Gastrocnemius medialis (tissue), 4 donors: ENCODE measurements at regions not wholly inside any gene's neighbourhood (a gene's known extent, or its start where the extent isn't known, plus 50 kb on each side); places are given as distances from the start of the nearest gene placed in this dataset.

Source experiments
- ATAC-seq, 2 donors: fragments of 150-250 bp; one replicate each; pipeline ENCODE4 v1.9.1; 2016
- DNase-seq, 2 donors: peaks; one replicate each; pipeline ENCODE4 v3.0.0-alpha.2; 2019
- H3K27ac ChIP-seq, 4 donors: fragments of 200-600 bp; sonication (generic); 1 replicate in 1 of 4; 2 replicates in 3 of 4; pipeline ENCODE4 v1.5.1; 2016 to 2018; ENCODE audit warnings: mild to moderate bottlenecking in 2 of 4, moderate library complexity in 1 of 4
- H3K27me3 ChIP-seq, 3 donors: fragments of 200-600 bp; sonication (generic) in 2 of 3; 1 replicate in 1 of 3; 2 replicates in 2 of 3; pipeline versions ENCODE4 v1.5.1 to v1.6.0; 2016 to 2019; ENCODE audit warnings: mild to moderate bottlenecking in 1 of 3, moderate library complexity in 1 of 3
- H3K36me3 ChIP-seq, 2 donors: fragments of 200-600 bp; sonication (generic) in 1 of 2; one replicate each; pipeline ENCODE4 v1.5.1; 2017 to 2018
- H3K4me1 ChIP-seq, 2 donors: fragments of 200-600 bp; sonication (generic) in 1 of 2; one replicate each; pipeline ENCODE4 v1.5.1; 2016 to 2017; ENCODE audit warnings: mild to moderate bottlenecking in 2 of 2
- H3K4me3 ChIP-seq, 4 donors: fragments of 200-600 bp; sonication (generic) in 3 of 4; 1 replicate in 1 of 4; 2 replicates in 3 of 4; pipeline ENCODE4 v1.5.1; 2016 to 2019; ENCODE audit warnings: mild to moderate bottlenecking in 2 of 4
- H3K9me3 ChIP-seq, 3 donors: fragments of 200-600 bp; sonication (generic) in 2 of 3; 1 replicate in 1 of 3; 2 replicates in 2 of 3; pipeline ENCODE4 v1.5.1; 2016 to 2019
- CTCF ChIP-seq, 5 experiments: fragments of 450-650 bp in 3 of 5; fragments of 200-600 bp in 2 of 5; sonication (generic) in 2 of 5; IDR thresholded peaks in 4 of 5; conservative IDR thresholded peaks in 1 of 5; 1 replicate in 4 of 5; 2 replicates in 1 of 5; pipeline ENCODE4 v1.5.1; 2016 to 2019; ENCODE audit warnings: antibody characterized with exemption in 5 of 5, mild to moderate bottlenecking in 3 of 5, moderate library complexity in 3 of 5
- POLR2A ChIP-seq, 2 donors: fragments of 450-650 bp; IDR thresholded peaks; one replicate each; pipeline ENCODE4 v1.6.1; 2017; ENCODE audit warnings: antibody characterized with exemption in 2 of 2, mild to moderate bottlenecking in 2 of 2, moderate library complexity in 2 of 2
- in situ Hi-C, 4 donors: fragments of 200-750 bp; cut with MboI; loops; one replicate each; pipeline versions ENCODE4 v1.15.0 to v1.8.0; 2017; ENCODE audit warnings: low sequenced_read_pairs in 4 of 4
- intact Hi-C: fragments of 100-400 bp; cut with DNase I; formaldehyde crosslinking; loops from one replicate; pipeline ENCODE4 v1.15.1; 2023; ENCODE audit warnings: low total_unique reads

DNA sequence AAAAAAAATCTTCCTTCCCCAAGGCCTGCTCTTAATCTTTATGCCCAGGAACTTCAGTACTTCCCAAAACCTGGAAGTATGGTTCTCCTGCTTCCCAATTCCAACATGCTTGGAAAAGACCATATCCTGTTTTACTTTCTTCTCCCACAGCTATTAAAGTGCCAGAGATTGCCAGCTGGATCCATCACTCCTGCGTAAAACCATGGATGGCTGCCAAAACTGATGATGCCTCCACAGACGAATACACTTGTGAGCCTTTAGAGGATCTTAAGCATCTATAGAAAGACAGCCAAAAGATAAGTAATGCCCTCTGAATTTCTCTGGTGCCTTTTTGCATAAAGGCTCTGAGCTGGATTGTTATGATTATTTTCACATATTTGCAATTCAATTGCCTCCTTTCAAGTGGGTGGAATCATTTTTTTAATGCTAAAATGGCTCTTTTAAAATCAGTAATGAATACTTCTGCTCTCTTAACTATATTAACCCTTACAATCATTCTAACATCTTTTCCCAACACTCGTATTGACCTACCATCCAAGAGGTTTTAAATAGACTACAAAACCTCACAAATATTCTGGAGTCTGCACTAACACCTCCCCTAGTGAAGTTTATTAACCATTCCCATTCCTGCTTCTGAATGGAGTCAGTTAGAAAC is 1807.8 kb downstream of the BRINP3 start:
- H3K27me3 ChIP-seq: no peaks in the 10 kb centered on the region
- H3K4me1 ChIP-seq: no peaks in the 10 kb centered on the region
- H3K27ac ChIP-seq: no peak overlapping the region
- in situ Hi-C loops (no loop called here), intact Hi-C loops (no loop called here)
- DNase-seq (no peak), ATAC-seq (no peak)
- no peaks in the 10 kb centered on the region for H3K36me3 ChIP-seq
- H3K4me3 ChIP-seq: no peak overlapping the region
- TF ChIP-seq CTCF (IDR thresholded peaks at IDR 0.05 in 4 of 5, conservative IDR thresholded peaks at IDR 0.05 in 1 of 5) (no peak), POLR2A (IDR thresholded peaks at IDR 0.05) (no peak)
- no peaks in the 10 kb centered on the region for H3K9me3 ChIP-seq

- ATAC-seq: no peak
- in situ Hi-C loops: no loop called here
Observed at GRCh38 chr1:188670837-188671236, 1806.8 kb downstream of the BRINP3 start.

DNA sequence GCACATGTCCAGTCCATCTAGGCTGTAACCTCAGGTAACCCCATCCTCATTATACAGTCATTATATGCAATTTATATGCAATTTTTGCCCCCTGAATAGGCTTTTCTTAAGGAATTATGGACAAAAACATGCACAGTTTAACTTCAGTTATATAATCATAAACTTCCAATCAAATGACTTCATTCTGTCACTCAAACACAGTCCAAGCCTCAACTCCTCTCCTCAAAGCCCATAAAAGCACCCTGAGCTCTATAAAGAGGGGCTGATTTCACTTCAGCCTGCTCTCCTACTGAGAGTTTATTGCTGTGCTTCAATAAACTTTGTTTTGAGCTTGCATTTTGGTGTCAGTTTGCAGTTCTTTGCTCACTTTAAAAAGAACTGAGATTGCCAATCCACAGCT is 1805.5 kb downstream of the BRINP3 start:
- intact Hi-C loops (no loop called here), in situ Hi-C loops (no loop called here)
- Histone ChIP-seq H3K36me3 (no peaks in the 10 kb centered on the region), H3K4me1 (no peaks in the 10 kb centered on the region), H3K9me3 (no peaks in the 10 kb centered on the region), H3K27ac (no peak overlapping the region), H3K4me3 (no peak overlapping the region), H3K27me3 (no peaks in the 10 kb centered on the region)
- DNase-seq: no peak
- ATAC-seq: no peak
- TF ChIP-seq CTCF (IDR thresholded peaks at IDR 0.05 in 4 of 5, conservative IDR thresholded peaks at IDR 0.05 in 1 of 5): no peak
- no peak for TF ChIP-seq POLR2A (IDR thresholded peaks at IDR 0.05)

More at GRCh38 chr1:188670837-188671236, 1806.8 kb downstream of the BRINP3 start:
- Histone ChIP-seq H3K27ac (no peak overlapping the region), H3K27me3 (no peaks in the 10 kb centered on the region), H3K4me3 (no peak overlapping the region), H3K9me3 (no peaks in the 10 kb centered on the region), H3K4me1 (no peaks in the 10 kb centered on the region), H3K36me3 (no peaks in the 10 kb centered on the region)
- TF ChIP-seq CTCF (IDR thresholded peaks at IDR 0.05 in 4 of 5, conservative IDR thresholded peaks at IDR 0.05 in 1 of 5) (no peak), POLR2A (IDR thresholded peaks at IDR 0.05) (no peak)
- intact Hi-C loops: no loop called here
- no peak for DNase-seq

DNA sequence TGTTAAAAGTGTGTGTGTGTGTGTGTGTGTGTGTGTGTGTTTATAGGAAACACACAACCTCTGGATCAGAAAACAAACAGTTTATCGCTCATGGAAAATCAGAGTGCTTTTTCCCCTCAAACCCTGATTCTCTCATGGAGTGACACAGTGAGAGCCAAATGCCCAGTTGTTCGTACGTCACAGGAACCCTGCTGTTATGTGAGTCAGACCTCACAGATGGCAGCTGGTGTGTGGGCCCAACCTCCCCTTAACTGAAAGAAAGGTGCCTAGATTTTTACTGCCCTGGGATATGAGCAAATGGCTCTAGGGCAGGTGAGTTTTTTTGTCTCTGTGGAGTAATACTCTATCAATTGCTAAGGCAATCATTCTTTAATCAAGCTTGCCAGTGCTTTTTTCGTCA is 1788.1 kb downstream of the BRINP3 start:
- intact Hi-C loops: no loop called here
- ATAC-seq (no peak), DNase-seq (no peak)
- Histone ChIP-seq H3K4me1 (no peaks in the 10 kb centered on the region), H3K36me3 (no peaks in the 10 kb centered on the region), H3K4me3 (no peak overlapping the region), H3K9me3 (no peaks in the 10 kb centered on the region), H3K27me3 (no peaks in the 10 kb centered on the region), H3K27ac (no peak overlapping the region)
- in situ Hi-C loops: no loop called here
- TF ChIP-seq CTCF (IDR thresholded peaks at IDR 0.05 in 4 of 5, conservative IDR thresholded peaks at IDR 0.05 in 1 of 5) (no peak), POLR2A (IDR thresholded peaks at IDR 0.05) (no peak)

DNA sequence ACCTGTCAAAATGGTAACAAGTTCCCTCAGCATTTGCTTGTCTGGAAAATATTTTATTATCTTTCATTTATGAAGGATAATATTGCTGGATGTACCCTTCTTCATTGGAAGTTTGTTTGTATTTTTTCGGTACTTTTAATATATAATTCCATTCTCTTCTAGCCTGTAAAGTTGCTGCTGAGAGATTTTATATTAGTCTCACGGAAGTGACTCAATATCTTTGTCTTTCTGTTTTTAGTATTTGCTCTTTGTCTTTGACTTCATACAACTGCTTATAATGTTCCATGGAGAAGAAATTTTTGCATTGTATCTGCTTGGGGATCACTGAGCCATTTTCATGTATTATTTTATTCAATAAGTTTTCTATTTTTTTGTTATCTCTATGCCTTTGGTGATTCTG is 1777.5 kb downstream of the BRINP3 start:
- H3K4me3 ChIP-seq: no peak overlapping the region
- H3K27me3 ChIP-seq: no peaks in the 10 kb centered on the region

More for the DNA sequence above, 1777.5 kb downstream of the BRINP3 start:
- intact Hi-C loops (no loop called here), in situ Hi-C loops (no loop called here)
- Histone ChIP-seq H3K36me3 (no peaks in the 10 kb centered on the region), H3K9me3 (no peaks in the 10 kb centered on the region), H3K27ac (no peak overlapping the region), H3K4me1 (no peaks in the 10 kb centered on the region)
- ATAC-seq (no peak), DNase-seq (no peak)
- no peak for TF ChIP-seq CTCF (IDR thresholded peaks at IDR 0.05 in 4 of 5, conservative IDR thresholded peaks at IDR 0.05 in 1 of 5)
- TF ChIP-seq POLR2A (IDR thresholded peaks at IDR 0.05): no peak
